OCI-LY1 (cell line): ENCODE measurements at regions not wholly inside any gene's neighbourhood (a gene's known extent, or its start where the extent isn't known, plus 50 kb on each side); places are given as distances from the start of the nearest gene placed in this dataset.

Experiments used
- H2AFZ ChIP-seq: fragments of 200-600 bp; sonication (generic), shearing (Covaris generic); 2 replicates; pipeline ENCODE4 v1.6.0; 2014; ENCODE audit warnings: antibody characterized with exemption, mild to moderate bottlenecking, low read length
- H3F3A ChIP-seq: fragments of 200-600 bp; sonication (generic), shearing (Covaris generic); 2 replicates; pipeline ENCODE4 v1.6.0; 2014; ENCODE audit warnings: mild to moderate bottlenecking, antibody characterized with exemption, low read length, moderate library complexity; ENCODE audit not compliant: insufficient read depth
- H3K27ac ChIP-seq: fragments of 200-600 bp; sonication (generic); 2 replicates; pipeline ENCODE4 v1.5.1; 2014; ENCODE audit warnings: low read length, mixed run types, mild to moderate bottlenecking, low read depth; ENCODE audit not compliant: poor library complexity, severe bottlenecking
- H3K27me3 ChIP-seq: fragments of 200-600 bp; sonication (generic); 2 replicates; pipeline ENCODE4 v1.6.0; 2014; ENCODE audit warnings: antibody characterized with exemption, mild to moderate bottlenecking, low read length, moderate library complexity; ENCODE audit not compliant: insufficient read depth
- H3K36me3 ChIP-seq: fragments of 200-600 bp; sonication (generic); 2 replicates; pipeline ENCODE4 v1.6.1; 2014; ENCODE audit warnings: mild to moderate bottlenecking, antibody characterized with exemption, low read length, moderate library complexity, mixed read lengths; ENCODE audit not compliant: insufficient read depth
- H3K4me1 ChIP-seq: fragments of 200-600 bp; sonication (generic); 2 replicates; pipeline ENCODE4 v1.5.1; 2014; ENCODE audit warnings: mild to moderate bottlenecking, low read length, moderate library complexity; ENCODE audit not compliant: insufficient read depth, severe bottlenecking
- H3K4me2 ChIP-seq: fragments of 200-600 bp; sonication (generic), shearing (Covaris generic); 2 replicates; pipeline ENCODE4 v1.6.1; 2014; ENCODE audit warnings: low read length
- H3K4me3 ChIP-seq: fragments of 200-600 bp; sonication (generic); 2 replicates; pipeline ENCODE4 v1.5.1; 2014; ENCODE audit warnings: low read length, low read depth, mild to moderate bottlenecking, mixed read lengths; ENCODE audit not compliant: poor library complexity, severe bottlenecking
- H3K79me2 ChIP-seq: fragments of 200-600 bp; shearing (Covaris generic); 2 replicates; pipeline ENCODE4 v1.6.1; 2016; ENCODE audit warnings: mixed run types, low read length, mixed read lengths; ENCODE audit not compliant: insufficient read depth
- H3K9ac ChIP-seq: fragments of 200-600 bp; sonication (generic), shearing (Covaris generic); 2 replicates; pipeline ENCODE4 v1.6.1; 2014; ENCODE audit warnings: mild to moderate bottlenecking, low read length, mixed read lengths
- H3K9me2 ChIP-seq: fragments of 200-600 bp; sonication (generic), shearing (Covaris generic); 2 replicates; pipeline ENCODE4 v1.6.1; 2014; ENCODE audit warnings: low read depth, mild to moderate bottlenecking, low read length, mixed read lengths
- H3K9me3 ChIP-seq: fragments of 200-600 bp; shearing (Covaris generic); 2 replicates; pipeline ENCODE4 v1.6.1; 2014; ENCODE audit warnings: low read length, mixed read lengths
- H4K20me1 ChIP-seq: fragments of 200-600 bp; sonication (generic), shearing (Covaris generic); 2 replicates; pipeline ENCODE4 v1.6.0; 2016; ENCODE audit warnings: mild to moderate bottlenecking, low read length; ENCODE audit not compliant: insufficient read depth
- CTCF ChIP-seq: fragments of 200-600 bp; sonication (generic), shearing (Covaris generic); IDR thresholded peaks from 2 replicates; pipeline ENCODE4 v1.5.1; 2017; ENCODE audit warnings: mild to moderate bottlenecking, antibody characterized with exemption, low read length, moderate library complexity, mixed read lengths
- EZH2 ChIP-seq: fragments of 200-600 bp; sonication (generic), shearing (Covaris generic); IDR thresholded peaks from 2 replicates; pipeline ENCODE4 v1.8.0; 2017; ENCODE audit warnings: borderline replicate concordance, mixed run types, mild to moderate bottlenecking, antibody characterized with exemption, low read length, moderate library complexity, mixed read lengths

- TF ChIP-seq EZH2 (no peak), CTCF (no peak)
- Histone ChIP-seq H3K79me2 (no peaks in the 10 kb centered on the region), H4K20me1 (no peaks in the 10 kb centered on the region), H3K4me2 (no peak overlapping the region), H2AFZ (no peak overlapping the region), H3F3A (no peaks in the 10 kb centered on the region), H3K9ac (no peak overlapping the region), H3K9me3 (no peaks in the 10 kb centered on the region), H3K27ac (no peak overlapping the region), H3K9me2 (no peaks in the 10 kb centered on the region), H3K36me3 (no peaks in the 10 kb centered on the region), H3K4me1 (no peaks in the 10 kb centered on the region), H3K4me3 (no peak overlapping the region), H3K27me3 (no peaks in the 10 kb centered on the region)
These were observed 378.6 kb upstream of the EPHA5 start for GRCh38 chr4:66048861-66049260.

- Histone ChIP-seq H2AFZ (no peak overlapping the region), H3K4me1 (no peaks in the 10 kb centered on the region), H3K9ac (no peak overlapping the region), H3F3A (no peaks in the 10 kb centered on the region), H3K27ac (no peak overlapping the region), H3K4me3 (no peak overlapping the region), H3K4me2 (no peak overlapping the region), H4K20me1 (no peaks in the 10 kb centered on the region), H3K9me3 (no peaks in the 10 kb centered on the region), H3K79me2 (no peaks in the 10 kb centered on the region), H3K27me3 (no peaks in the 10 kb centered on the region), H3K36me3 (no peaks in the 10 kb centered on the region), H3K9me2 (no peaks in the 10 kb centered on the region)
- TF ChIP-seq EZH2 (no peak), CTCF (no peak)
These were observed 375.6 kb upstream of the EPHA5 start for GRCh38 chr4:66045913-66046312.

- Histone ChIP-seq H2AFZ (no peak overlapping the region), H4K20me1 (no peaks in the 10 kb centered on the region)
- no peak for TF ChIP-seq EZH2
- TF ChIP-seq CTCF = no peak
These were observed 365.4 kb upstream of the EPHA5 start for GRCh38 chr4:66035701-66036100.

More at GRCh38 chr4:66035701-66036100, 365.4 kb upstream of the EPHA5 start:
- Histone ChIP-seq H3K27ac (no peak overlapping the region), H3K4me2 (no peak overlapping the region), H3K79me2 (no peaks in the 10 kb centered on the region), H3K27me3 (no peaks in the 10 kb centered on the region), H3F3A (no peaks in the 10 kb centered on the region), H3K4me1 (no peaks in the 10 kb centered on the region), H3K36me3 (no peaks in the 10 kb centered on the region), H3K9me2 (no peaks in the 10 kb centered on the region), H3K9ac (no peak overlapping the region), H3K4me3 (no peak overlapping the region), H3K9me3 (no peaks in the 10 kb centered on the region)
